Fibroblast of skin of right biceps (primary cell): ENCODE measurements at regions not wholly inside any gene's neighbourhood (a gene's known extent, or its start where the extent isn't known, plus 50 kb on each side); places are given as distances from the start of the nearest gene placed in this dataset.
"Not testable (repeated sequence)": the region's sequence is repeated elsewhere in the genome, so short reads cannot be mapped to it uniquely, and the experiment has no call there.

Source experiments
- DNase-seq: peaks from one replicate; pipeline ENCODE4 v3.0.0-alpha.2; 2013

DNA sequence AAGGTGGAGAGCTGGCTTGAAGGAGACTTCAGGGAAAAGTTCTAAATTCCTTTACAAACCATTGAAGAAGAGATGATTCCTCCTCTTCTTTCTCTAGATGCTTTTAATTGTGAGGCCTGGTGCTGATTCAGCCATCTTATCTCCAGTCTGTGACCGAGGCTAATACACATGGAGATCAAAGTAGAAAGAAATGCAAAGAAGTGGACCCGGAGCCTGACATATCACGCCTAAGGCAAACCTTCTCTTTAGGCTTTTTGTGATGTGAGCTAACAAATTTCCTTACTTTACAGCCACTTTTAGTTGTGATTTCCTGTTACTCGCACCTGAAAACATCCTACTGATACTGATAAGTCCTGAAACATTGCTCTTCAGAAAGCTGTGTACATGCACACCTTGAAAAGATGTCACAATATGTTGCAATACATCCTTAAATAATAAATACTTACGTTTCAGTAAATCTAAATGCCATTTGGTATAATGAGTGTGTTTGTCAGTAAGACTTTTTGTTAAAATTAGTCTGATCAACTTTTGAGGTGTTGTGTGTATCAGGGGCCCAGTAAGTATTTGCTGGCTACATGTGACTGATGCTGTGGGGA is 192.4 kb downstream of the BAMBI start:
- no peak for DNase-seq

DNA sequence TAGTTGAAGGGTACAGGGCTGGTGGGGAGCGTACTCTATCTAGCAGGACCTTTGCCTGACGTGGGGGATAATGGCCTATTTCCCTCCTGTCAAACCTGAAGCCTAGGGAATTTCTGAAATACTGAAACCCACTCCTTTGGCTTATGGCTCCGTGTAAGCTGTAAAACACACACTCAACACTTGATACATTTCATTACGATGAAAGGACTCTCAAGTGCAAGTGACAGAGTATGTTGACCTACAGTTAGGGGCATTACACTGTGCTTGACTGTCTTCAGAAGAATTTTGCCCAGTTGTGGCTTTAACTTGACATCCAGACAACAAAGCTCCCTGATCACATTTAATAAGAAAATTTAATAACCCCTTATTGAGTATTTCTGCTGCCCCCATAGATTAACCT is 194.3 kb downstream of the BAMBI start:
- no peak for DNase-seq

DNA sequence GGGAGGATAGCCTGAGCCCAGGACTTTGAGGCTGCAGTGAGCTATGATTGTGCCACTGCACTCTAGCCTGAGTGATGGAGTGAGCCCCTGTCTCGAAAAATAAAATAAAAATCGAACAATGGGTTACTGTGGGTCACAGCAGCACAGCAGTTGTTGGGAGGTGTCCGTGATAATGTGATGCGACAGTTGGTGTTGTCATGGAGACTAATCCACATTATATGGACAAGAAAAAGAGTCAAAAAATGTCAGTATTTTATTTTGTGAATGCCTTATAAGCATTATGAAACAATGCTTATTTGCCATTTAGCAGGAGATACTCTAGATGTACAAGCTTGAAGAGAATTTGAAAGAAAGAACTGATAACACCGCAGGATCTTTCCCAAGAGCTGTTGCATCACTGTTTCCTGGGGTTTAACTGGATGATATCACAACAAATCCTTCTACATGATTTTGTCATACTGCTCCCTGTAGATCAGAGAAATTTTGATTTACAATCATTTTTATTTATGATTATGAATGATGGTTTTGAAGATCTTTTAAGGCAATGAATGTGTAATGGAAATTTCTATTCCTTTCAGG is 195.4 kb downstream of the BAMBI start:
- no peak for DNase-seq

DNA sequence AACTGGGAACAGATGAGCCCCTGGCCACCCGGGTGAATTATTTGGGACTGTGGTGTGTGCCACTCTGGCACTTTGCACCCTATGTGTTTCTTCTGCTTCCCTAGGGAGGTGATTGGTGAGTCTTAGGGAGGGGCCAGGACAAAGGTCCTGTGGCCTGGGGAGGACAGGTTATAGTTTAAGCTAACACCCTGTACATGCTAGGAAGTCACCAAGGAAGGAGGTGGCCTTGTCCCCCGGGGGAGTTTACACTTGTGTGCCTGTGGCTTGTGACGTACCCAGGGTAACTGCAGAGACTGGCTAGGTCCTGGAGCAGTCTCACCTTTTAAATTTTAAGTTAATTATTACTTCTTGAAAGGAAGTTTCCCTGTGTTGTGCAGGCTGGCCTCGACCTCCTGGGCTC is 196.2 kb downstream of the BAMBI start:
- DNase-seq: no peak

DNA sequence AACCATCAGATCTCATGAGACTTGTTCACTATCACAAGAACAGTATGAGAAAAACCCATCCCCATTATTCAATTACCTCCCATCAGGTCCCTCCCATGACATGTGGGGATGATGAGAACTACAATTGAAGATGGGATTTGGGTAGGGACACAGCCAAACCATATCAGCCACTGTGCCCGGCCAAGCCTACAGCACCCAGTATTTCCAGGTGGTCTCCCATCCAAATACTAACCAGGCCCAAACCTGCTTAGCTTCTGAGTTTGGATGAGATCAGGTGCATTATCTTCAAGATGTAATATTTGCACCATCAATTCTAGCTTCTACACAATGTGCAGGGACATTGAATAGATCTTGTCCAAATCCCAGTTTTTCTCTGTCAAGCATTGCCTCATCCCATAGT is 196.9 kb downstream of the BAMBI start:
- DNase-seq: no peak

DNA sequence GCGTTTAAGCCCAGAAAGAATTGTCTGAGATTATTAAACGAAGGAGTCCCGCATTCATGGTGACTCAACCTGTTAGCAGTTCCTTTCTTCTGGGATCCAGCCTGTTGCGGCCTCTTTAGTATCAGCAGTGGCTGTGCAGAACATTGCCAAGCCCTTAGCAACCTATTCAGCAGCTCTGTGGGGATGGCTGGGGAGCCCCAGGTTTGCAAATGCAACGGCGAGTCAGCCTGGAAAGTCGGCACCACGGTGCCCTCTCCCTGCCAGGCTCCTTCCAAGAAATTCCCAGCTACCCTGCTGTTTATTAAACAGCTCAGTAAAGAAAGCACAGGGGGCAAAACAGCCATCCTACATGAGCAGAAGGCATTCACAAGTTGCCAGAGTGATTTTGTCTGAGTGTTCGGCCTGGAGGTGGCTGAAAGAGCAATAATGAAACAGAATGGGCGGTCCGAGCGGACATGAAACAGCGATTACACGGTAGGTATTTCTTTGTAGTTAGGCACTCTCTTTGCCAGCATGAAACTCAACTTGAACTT is 198.3 kb downstream of the BAMBI start:
- peak; percentile 47 for DNase-seq

DNA sequence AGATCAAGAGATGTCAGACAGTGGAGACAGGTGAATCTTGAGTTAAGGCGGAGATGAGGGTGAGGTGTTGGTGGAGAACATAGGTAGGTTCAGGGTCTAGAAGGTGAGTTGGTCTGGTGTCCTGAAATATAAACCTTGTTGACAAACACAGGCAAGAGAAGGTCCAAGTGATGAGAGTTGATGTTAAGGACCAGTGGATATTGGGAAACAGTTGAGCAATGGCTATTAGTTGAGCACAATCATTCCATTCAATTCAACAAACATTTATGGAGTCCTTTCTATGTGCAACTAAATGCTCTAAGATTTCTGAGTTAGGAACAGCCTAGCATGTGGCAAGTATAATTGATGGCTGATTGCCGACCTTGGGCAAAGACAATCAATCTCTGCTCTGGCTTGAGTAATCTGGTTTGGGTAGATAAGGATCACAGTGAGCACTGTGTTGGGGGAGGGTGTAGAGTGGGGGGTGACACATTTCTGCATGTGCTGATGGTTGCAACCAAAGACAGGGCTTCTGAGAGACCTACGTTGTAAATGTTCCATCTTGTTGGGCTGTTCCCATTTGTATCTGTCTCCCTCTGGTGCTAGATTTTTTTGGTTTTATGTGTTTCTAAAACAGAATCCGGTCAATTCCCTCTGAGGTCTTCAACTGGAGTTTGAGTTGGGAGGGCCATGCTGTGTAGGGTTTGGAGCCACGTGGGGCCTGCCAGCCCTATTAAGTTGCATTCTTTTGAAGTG is 201.1 kb downstream of the BAMBI start:
- peak; percentile 3 for DNase-seq

DNA sequence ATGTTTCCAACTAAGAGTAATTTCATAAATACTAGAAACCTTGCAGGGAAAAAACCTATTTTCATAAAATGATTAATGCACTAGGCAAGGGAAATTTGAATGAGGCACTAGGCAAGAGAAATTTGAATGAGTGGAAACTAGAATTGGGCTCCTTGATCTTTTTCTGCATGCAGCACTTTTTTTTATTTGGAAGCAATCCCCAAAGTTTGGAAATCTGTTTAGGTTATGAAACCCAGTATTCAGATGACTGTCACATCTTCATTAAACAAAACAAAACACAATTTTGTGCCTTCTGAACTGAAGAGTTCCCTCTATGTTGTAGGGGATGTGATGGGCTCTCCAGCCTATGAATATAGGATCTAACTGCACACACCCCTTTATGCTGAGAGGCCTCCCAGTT is 201.9 kb downstream of the BAMBI start:
- no peak for DNase-seq

DNA sequence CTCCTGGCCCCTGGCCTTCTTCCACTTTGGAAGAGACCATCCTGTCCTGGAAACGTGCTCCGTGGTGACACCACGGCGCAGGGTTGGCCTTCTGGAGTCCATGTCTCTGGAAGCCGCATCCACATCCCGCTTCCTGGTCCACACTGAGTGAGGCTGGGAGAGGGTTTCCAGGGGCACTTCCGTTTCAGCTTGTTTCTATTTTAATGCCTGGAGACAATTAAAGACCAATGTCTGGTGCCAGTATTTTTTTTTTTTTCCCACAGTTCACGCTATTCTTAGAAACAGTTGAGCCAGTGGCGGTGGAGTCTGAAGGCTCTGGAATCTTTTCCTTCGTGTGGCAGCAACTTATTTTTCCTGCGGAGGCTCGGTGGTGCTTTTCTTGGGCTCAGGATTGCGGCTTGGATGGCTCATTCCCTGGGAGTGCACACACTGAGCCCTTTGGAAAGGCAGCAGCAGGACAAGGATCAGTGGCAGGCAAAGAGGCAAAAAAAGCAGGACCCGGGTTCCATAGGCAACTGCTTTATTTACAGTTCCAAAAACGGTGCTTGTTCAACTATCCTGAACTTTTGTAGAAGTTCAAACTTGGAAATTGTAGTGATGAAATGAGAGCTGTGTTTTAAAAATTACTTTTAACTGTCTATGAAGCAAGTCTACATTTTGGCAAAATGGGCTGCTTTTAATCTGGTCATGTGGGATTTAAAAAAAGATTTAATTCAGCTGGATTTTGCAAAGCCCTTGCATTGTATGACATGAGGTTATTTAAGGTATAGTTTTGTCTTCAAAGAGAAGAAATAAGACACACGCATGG is 202.8 kb downstream of the BAMBI start:
- peak; percentile 62 for DNase-seq

DNA sequence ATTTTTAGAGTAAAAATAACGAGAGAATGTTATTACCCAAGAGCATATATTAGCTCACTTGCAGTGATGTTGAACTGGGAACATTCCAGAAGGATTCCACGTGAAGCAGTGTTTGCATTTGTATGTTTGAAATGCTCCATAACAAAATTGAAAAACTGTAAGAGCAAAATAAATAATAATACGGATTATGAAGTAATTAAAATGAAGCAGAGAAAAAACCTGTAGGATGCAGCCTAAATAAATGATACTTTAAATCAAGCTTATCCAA is 203.3 kb downstream of the BAMBI start:
- no peak for DNase-seq

DNA sequence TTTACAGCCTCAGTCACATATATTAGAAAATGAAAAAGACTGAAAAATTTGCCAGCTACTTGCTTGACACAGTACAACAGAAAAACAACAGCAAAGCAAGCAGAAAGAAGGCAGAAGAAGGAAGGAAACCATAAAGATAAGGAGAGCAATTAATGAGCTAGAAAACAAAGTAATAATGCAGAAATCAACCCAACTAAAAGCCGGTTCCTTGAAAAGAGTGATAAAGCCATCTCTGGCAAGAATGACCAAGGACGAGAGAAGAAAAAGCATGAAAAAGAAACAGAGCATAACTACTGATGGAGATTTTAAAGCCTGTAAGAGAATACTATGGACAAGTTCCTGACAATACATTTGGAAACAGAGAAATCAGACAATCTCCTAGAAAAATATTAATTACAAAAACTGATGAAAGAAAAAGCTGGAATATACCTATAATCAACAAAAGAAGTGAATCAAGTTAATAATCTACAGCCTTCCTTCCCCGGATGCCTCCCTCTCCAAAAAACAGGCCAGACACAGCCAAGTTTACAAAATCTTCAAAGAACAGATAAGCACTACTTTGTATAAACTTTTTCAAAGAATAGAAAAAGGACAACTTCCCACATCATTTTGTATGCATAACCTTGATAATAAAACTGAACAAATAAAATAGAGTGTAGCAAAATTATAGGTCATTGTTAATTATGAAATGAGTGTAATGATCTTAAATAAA is 204.0 kb downstream of the BAMBI start:
- no peak for DNase-seq

DNA sequence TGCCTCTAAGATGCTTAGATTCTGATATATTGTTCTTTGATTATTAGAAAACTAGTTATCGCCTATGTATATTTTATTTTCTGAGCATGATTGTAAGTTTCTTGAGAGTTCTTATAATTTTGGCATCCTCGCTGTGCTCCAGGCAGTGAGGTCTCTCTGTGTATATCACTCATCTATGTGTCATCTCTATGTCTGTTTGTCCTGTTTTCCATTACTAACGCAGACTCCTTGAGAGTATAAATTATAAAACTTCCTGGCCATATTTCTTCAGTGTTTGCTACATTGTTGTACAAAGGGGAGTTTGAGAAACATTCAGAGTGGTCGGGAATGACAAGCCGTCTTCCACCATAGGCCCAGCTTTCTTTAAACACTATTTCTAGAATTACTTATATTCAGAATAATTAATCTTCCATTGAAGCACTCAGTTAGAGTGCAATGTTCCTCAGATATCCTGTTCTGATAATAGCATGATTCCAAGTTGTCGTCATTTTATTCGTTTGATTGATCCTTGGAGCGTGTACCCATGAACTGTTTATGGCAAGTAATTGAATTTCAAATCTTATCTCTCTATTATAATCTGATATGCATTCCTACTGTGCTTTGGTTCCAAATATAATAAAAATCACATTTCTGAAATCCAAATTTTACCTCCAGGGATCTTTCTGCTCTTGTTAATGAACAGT is 206.6 kb downstream of the BAMBI start:
- DNase-seq: no peak

DNA sequence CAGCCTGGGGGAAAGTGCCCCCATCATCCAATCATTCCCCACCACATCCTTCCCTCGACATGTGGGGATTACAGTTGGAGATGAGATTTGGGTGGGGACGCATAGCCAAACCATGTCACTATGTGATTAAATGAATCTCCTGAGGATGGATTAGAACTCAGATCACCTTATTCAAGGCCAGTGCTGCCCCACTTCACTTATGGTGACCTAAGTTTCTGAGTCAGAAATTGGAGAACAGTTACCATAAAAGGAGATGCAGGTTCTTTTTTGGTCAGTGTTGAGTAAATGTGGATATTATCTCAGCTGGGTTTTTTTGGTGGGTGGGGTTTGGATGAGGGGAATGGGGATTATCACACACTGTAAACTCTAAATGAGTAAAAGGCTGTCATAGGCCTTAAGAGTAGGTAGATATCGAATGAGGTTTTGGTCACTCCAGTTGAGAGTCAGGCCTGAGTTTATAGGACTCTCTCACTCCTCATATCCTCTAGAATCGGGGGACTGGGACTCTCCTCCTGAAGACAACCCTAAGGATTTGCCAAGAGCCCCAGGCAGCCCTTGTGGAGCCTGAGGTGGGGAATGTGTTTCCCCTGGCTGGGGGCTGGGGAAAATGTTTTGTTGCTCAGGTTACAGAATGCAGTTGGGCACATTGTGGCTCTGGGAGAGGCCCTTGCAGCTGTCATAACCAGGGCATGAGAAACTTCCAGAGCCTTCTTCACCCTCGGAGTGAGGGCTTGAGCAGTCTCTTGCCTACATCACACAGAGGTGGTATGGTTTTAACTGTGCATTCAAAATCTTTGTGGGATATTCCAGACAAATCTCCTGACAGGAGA is 213.0 kb downstream of the BAMBI start:
- DNase-seq: no peak

DNA sequence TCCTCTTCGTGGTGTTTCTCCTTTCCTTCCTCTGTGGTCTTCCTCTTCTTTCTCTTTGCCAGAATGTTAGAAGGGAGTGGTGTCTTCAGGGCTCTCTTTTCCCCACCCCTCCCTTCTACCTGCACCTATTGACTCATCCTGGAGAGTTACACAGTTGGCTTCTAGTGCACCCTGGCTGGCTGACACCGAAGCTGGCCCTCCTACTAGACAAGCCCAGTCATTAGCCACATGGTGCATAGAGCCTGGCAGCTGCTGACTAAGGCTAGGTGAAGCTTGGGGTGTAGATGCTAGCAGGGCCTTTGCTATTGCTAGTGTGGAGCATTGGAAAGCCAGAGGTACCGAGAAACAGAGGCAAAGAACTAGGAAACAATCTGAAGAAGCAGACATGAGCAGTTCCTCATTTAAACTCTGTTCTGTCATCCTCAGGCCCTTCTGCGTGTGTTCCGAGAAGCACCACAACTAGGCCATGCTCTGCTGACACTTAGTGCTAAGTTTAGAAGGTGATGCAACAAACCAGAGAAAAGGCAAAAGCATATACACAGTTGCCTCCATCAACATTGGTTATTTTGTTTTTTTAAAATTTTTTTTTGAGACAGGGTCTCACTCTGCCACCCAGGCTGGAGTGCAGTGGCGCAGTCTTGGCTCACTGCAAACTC is 213.9 kb downstream of the BAMBI start:
- no peak for DNase-seq

DNA sequence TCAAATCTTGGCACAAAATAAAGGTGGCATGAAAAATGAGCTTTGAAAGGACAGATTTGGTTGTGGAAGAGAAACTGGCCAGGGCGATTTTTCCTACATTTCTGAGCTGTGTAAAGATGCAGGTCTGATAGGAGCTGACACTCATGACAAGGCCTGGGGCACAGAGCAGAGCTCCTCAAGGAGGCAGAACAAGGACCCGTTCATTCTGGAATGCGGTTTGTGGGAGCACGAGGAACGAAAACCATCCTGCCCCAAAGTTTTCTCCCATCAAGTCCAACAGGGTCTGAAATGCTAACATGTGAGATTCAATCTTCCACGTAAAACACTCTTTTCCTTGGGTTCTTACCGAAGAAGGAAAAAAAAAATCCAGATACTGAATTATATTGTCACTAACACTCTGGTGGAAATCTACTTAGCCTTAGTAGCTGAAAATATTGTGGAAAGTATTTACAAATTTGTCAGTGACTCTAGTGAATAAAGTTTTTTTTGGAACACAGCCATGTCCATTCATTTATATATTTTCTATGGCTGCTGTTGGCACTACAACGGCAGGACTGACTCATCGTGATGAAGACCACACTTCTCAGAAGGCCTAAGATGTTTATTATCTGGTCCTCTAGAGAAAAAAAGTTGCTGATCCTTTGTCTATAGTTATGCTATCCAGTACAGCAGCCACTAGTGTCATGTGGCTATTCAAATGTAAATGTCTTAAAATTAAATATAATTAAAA is 215.7 kb downstream of the BAMBI start:
- peak; percentile 73 for DNase-seq

DNA sequence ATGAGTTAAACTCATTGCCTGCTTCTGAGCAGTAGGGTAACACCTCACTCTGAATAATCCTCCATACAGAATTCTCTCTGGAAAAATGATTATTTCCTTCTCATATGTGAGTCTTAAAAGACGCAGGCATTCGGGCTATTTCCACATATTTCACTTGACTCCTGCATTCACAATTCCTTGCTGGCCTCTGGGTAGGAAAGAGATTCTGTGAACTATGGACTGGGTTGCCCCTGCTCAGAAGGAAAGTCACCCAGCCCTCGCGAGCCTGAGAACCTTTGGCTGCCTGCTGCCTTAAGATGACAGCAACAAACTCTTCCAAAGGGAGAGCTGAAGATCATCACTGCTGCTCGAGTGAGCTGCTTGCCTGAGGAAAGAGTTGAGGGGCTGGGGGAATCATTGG is 216.8 kb downstream of the BAMBI start:
- DNase-seq: no peak

DNA sequence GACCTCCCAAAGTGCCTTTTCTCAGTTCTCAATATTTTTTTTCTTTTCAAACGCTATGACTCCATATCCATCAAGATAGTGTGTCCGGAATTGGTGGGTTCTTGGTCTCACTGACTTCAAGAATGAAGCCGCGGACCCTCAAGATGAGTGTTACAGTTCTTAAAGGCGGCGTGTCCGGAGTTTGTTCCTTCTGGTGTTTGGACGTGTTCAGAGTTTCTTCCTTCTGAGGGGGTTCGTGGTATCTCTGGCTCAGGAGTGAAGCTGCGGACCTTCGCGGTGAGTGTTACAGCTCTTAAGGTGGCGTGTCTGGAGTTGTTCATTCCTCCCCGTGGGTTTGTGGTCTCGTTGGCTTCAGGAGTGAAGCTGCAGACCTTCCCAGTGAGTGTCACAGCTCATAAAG is 218.3 kb downstream of the BAMBI start:
- not testable (repeated sequence) for DNase-seq

DNA sequence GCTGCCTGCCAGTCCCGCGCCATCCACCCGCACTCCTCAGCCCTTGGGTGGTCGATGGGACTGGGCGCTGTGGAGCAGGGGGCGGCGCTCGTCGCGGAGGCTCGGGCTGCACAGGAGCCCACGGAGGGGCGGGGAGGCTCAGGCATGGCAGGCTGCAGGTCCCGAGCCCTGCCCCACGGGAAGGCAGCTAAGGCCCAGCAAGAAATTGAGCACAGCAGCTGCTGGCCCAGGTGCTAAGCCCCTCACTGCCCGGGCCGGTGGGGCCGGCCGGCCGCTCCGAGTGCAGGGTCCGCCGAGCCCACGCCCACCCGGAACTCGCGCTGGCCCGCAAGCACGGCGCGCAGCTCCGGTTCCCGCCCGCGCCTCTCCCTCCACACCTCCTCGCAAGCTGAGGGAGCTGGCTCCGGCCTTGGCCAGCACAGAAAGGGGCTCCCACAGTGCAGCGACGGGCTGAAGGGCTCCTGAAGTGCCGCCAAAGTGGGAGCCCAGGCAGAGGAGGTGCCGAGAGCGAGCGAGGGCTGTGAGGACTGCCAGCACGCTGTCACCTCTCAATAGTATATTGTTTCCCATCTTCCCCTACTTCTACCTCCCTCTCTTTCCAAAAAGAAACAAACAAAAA is 219.6 kb downstream of the BAMBI start:
- DNase-seq: not testable (repeated sequence)

DNA sequence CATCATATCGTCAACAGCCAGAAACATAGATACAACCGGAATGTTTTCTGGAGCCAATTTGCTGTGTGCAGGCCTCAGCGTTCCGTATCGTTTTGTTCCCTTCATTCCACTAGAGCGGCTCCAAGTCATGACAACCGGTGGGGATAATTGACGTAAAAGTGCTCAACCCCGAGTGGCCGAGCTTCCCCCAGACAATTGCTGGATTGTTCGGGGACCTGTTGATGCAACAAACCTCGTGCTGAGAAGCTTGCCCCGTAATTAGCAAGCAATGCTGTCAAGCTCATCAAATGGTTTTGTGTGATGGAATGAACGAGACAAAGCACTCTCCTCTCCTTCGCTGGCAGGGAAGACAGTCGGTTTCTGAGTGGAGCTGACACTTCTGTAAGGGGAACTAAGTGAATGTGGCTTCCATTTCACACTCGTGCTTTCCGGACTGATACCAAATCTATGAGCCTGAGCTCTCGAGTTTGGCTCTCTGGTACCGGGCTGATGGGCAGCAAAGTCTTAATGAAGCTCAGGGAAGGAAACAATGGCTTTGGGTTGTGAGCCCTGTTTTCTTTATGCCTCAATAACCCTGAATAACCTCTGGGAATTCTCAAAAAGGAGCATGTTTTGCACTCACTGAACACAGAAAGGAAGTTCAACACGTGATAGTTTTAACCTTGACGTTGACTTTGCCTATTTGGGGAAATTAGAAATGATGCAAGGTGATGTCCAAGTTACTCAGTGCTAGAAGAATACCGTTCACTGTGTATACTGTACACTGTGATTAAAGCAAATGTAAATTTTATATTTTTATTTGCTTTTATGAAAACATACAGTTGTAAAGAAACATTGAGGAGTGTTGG is 220.5 kb downstream of the BAMBI start:
- DNase-seq: no peak
